HG03280 (cell line): ENCODE measurements at regions not wholly inside any gene's neighbourhood (a gene's known extent, or its start where the extent isn't known, plus 50 kb on each side); places are given as distances from the start of the nearest gene placed in this dataset.

Experiments
- ATAC-seq: cut with Tn5 transposase; IDR thresholded peaks from one replicate; pipeline ENCODE4 v1.9.1; 2021; ENCODE audit warnings: mild to moderate bottlenecking, moderate library complexity; ENCODE audit not compliant: unreplicated experiment

GRCh38 chr4:145348291-145348690 lies 133.4 kb upstream of the SMAD1 start:
- no peak for ATAC-seq

- ATAC-seq: no peak
These were observed 134.0 kb upstream of the SMAD1 start for GRCh38 chr4:145347684-145348083.

- ATAC-seq: no peak
These were observed 135.6 kb upstream of the SMAD1 start for GRCh38 chr4:145346081-145346480.

GRCh38 chr4:145345401-145345800 lies 136.3 kb upstream of the SMAD1 start:
- no peak for ATAC-seq

- no peak for ATAC-seq
These were observed 140.3 kb upstream of the SMAD1 start for GRCh38 chr4:145341381-145341780.

GRCh38 chr4:145340071-145340675 lies 141.5 kb upstream of the SMAD1 start:
- ATAC-seq: no peak

- no peak for ATAC-seq
These were observed 142.5 kb upstream of the SMAD1 start for GRCh38 chr4:145339075-145339725.

- ATAC-seq: no peak
These were observed 143.1 kb upstream of the SMAD1 start for GRCh38 chr4:145338568-145338967.

- no peak for ATAC-seq
These were observed 144.3 kb upstream of the SMAD1 start for GRCh38 chr4:145337391-145337790.

GRCh38 chr4:145333786-145334185 lies 147.9 kb upstream of the SMAD1 start:
- ATAC-seq: no peak

- ATAC-seq: no peak
These were observed 146.1 kb upstream of the OTUD4 start for GRCh38 chr4:145326491-145326890.

GRCh38 chr4:145324161-145324560 lies 143.8 kb upstream of the OTUD4 start:
- no peak for ATAC-seq

- ATAC-seq: no peak
These were observed 139.9 kb upstream of the OTUD4 start for GRCh38 chr4:145320294-145320693.

- no peak for ATAC-seq
These were observed 139.4 kb upstream of the OTUD4 start for GRCh38 chr4:145319751-145320150.

- ATAC-seq: no peak
These were observed 136.6 kb upstream of the OTUD4 start for GRCh38 chr4:145316897-145317574.

- ATAC-seq: no peak
These were observed 135.4 kb upstream of the OTUD4 start for GRCh38 chr4:145315811-145316225.

GRCh38 chr4:145308598-145308997 lies 128.2 kb upstream of the OTUD4 start:
- ATAC-seq: no peak

- no peak for ATAC-seq
These were observed 127.5 kb upstream of the OTUD4 start for GRCh38 chr4:145307763-145308430.

- no peak for ATAC-seq
These were observed 126.7 kb upstream of the OTUD4 start for GRCh38 chr4:145307120-145307519.

- ATAC-seq: no peak
These were observed 122.3 kb upstream of the OTUD4 start for GRCh38 chr4:145302725-145303124.

GRCh38 chr4:145301386-145302080 lies 121.1 kb upstream of the OTUD4 start:
- ATAC-seq: no peak
